Omental fat pad (tissue), 3 donors: ENCODE measurements at regions not wholly inside any gene's neighbourhood (a gene's known extent, or its start where the extent isn't known, plus 50 kb on each side); places are given as distances from the start of the nearest gene placed in this dataset.

Source experiments
- ATAC-seq: fragments of 150-250 bp; one replicate; pipeline ENCODE4 v1.9.1; 2016; ENCODE audit warnings: mild to moderate bottlenecking, moderate library complexity; ENCODE audit not compliant: low FRiP score
- DNase-seq: peaks from one replicate; pipeline ENCODE4 v3.0.0-alpha.2; 2019; ENCODE audit warnings: low spot score
- TF ChIP-seq, protein P1 (sequence below), 3 donors: fragments of 450-650 bp; IDR thresholded peaks; one replicate each; pipeline ENCODE4 v1.5.1; 2016 to 2017; ENCODE audit warnings: antibody characterized with exemption in 3 of 3, mild to moderate bottlenecking in 3 of 3, moderate library complexity in 2 of 3

DNA sequence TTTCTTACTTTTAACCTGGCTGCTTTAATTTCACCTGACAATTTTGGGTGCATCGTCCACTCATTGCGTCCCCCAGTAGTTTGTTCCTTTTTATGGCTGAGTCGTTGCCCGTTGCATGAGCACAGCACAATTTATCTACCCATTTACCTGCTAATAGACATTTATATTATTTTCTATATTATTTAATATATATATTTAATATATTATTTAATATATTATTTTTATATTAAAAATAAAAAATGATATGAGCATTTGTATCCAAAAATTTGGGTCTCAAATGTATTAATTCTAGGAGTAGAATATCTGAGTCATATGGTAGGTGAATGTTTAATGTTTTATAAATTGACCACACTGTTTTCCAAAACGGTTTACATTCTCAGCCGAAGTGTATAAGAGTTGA is 300.2 kb downstream of the THBS2 start:
- TF ChIP-seq, protein P1, sequence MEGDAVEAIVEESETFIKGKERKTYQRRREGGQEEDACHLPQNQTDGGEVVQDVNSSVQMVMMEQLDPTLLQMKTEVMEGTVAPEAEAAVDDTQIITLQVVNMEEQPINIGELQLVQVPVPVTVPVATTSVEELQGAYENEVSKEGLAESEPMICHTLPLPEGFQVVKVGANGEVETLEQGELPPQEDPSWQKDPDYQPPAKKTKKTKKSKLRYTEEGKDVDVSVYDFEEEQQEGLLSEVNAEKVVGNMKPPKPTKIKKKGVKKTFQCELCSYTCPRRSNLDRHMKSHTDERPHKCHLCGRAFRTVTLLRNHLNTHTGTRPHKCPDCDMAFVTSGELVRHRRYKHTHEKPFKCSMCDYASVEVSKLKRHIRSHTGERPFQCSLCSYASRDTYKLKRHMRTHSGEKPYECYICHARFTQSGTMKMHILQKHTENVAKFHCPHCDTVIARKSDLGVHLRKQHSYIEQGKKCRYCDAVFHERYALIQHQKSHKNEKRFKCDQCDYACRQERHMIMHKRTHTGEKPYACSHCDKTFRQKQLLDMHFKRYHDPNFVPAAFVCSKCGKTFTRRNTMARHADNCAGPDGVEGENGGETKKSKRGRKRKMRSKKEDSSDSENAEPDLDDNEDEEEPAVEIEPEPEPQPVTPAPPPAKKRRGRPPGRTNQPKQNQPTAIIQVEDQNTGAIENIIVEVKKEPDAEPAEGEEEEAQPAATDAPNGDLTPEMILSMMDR (IDR thresholded peaks at IDR 0.05): no peak
- DNase-seq (no peak), ATAC-seq (no peak)

DNA sequence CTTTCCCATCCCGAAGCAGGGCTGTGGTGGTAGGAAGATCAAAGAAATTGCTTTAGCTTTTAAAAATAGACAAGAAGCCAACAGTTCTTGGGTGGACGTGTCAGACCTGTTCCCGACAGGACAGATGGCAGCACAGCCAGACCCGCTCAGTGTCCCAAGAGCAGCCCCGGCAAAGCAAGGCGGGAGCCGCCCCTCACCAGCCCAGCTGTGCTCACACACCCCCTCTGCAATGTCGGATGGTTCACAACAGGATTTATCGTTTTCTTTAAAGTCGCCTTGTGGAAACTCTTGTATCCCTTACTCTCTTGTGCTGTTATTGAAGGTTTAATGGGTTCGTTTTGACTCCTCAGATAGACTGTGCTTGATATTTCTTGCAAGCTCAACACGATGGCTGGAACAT is 302.4 kb downstream of the THBS2 start:
- TF ChIP-seq, protein P1 (IDR thresholded peaks at IDR 0.05): no peak
- ATAC-seq (no peak), DNase-seq (no peak)

DNA sequence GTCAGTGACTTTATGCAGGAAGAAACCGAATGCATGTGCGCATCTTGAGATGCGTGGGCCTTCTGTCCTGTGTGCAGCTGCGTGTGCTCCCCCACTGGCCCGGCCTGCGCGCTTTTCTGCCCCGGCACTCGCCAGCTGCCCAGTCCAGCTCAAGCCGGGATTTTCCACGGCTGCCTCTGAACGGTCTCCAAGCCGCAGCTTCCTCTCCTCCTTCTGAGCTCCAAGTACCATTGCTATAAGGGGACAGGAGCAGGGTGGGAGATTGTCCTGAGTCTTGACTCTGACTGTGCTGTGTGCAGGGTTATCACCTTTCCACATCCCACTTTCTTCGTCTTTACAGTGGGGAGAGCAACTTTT is 302.8 kb downstream of the THBS2 start:
- ATAC-seq: peak; percentile 27
- DNase-seq: no peak

DNA sequence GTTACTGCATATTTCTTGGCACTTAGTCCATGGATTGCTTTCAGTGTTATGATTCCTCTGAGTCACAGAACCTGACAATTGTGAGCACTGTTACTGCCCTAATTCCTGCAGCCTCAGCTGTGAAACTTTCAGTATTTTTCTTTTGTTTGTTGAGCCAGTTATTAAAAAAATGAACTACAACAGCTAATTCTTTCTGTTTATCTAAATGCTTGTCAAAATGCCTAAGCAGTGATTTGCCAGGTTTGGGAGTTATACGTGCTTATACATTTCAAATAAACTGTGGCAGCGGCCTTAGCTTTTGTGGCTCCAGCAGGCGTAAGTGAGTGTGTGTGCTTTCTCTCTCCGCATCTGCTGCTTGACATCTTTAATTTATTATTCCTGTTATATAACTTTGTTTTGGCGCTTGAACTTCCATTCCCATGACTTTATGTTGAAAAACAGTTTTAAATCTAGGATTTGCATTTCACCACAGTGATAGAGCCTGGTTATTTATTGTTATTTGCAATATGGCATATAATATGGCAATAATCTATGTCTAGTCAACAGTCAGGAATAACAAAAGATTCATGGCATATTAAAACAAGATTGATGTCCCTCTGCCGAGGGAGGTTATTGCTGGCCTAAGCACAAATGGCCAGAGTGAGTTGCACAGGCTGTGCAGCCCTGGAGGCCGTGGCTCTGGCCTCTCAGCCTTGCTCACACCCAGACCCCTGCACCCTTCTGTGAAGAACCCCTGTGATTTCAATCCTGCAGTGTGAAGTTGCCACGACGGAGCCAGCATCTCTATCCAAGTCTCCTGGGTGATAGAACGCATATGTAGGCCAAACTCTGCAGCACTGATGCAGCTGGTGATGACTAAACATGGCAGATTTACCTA is 303.4 kb downstream of the THBS2 start:
- peak; percentile 23 for ATAC-seq
- TF ChIP-seq, protein P1 (IDR thresholded peaks at IDR 0.05): no peak

More for the DNA sequence above, 302.8 kb downstream of the THBS2 start:
- TF ChIP-seq, protein P1 (IDR thresholded peaks at IDR 0.05): no peak

DNA sequence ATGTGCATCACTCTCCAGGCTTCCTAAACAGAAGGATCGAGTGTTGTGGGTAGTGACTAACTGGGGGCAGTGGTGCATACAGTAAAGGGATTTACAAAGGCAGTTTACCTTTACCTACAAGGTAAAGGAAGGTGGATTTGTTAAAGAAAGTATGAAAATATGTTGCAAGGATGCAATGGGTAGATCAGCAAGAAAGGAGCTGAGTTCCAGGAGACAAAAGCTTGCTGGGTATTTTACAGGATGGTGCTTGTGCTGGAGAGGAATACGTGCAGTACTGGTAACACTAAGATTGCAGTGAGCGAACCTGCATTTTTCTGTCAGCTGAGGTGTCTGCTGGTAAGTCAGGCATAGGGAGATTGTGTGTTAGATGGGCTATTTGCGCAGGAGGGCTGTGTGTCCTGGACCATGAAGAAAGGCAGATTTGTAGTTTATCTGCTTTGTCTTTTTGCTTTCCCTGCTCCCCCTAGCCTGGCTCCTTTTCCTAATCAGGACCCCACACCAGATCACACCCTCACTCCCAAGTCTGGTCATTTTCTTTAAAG is 304.6 kb downstream of the THBS2 start:
- no peak for ATAC-seq
- TF ChIP-seq, protein P1 (IDR thresholded peaks at IDR 0.05): no peak
- no peak for DNase-seq

More for the DNA sequence above, 303.4 kb downstream of the THBS2 start:
- DNase-seq: no peak

DNA sequence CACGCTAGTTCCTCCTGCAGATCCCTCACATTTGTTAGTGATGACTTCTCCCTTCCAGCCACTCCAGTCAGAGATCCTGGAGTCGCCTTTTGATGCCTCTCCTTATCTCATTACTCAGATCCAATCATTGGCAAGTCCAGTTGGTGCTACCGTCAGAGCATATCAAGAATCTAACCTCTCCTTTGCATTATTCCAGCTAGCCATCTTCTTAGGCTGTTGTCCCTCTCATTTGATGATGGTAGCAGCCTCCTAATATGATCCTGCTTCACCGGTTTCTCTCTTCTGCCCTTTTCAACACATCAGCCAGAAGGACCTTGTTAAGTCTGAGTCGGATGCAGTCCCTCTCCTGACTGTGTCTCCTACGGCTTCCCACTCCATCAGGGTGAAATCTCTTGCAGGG is 305.6 kb downstream of the THBS2 start:
- ATAC-seq: no peak
- no peak for DNase-seq
- TF ChIP-seq, protein P1 (IDR thresholded peaks at IDR 0.05): no peak
